SH-SY5Y (cell line): ENCODE measurements at regions not wholly inside any gene's neighbourhood (a gene's known extent, or its start where the extent isn't known, plus 50 kb on each side); places are given as distances from the start of the nearest gene placed in this dataset.

ENCODE experiments used
- GATA2 ChIP-seq: IDR thresholded peaks from 2 replicates; pipeline ENCODE4 v1.6.1; 2011; ENCODE audit warnings: mild to moderate bottlenecking, low read depth, low read length
- GATA3 ChIP-seq: IDR thresholded peaks from 2 replicates; pipeline ENCODE4 v1.6.1; 2011; ENCODE audit warnings: low read depth, mild to moderate bottlenecking, low read length, moderate library complexity

GRCh38 chr5:167948251-167948650, 343.2 kb upstream of the WWC1 start:
- TF ChIP-seq GATA3 (no peak), GATA2 (no peak)
